ENCODE measurements at regions not wholly inside any gene's neighbourhood (a gene's known extent, or its start where the extent isn't known, plus 50 kb on each side); places are given as distances from the start of the nearest gene placed in this dataset.

DNA sequence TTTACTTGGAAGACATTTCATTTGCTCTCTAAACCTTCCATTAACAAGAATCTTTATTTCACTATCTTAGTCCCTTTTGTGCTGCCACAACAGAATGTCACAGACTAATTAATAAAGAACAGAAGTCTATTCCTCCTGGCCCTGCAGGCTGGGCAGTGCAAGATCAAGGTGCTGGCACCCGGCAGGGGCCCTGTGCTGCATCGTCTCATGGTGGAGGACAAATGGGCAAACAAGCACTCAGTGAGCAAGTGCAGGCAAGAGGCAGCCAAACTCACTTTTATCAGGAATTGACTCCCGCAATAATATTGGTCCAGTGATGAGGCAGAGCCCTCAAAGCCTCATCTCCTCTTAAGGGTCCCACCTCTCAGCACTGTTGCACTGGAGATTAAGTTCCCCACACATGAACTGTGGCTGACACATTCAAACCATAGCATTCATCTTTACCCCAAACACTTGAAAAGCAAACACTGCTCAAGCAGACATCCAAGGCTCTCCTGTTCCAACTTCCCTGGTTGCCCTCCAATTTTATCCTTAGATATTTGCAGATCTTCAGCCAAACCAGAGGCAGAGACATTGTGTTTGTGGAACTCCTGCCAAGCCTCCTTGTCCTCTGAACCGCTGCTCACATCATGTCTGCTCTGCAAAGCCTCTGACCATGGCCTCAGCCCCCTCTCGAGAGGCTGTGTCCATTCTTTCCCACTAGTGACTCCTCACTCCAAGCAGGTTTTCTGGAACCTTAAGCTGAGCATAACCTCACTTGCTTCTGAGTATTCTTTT, 404.4 kb upstream of the SOX11 start:
- no peaks in the 10 kb centered on the region for H3K36me3 ChIP-seq (ENCODE audit: control insufficient read depth, insufficient read depth, low read length)
- 71% methylated on average over 5 of the region's 5 CpGs for WGBS (ENCODE audit: insufficient coverage)
- peak in 1 of 6 donors; percentile 66 for DNase-seq (ENCODE audit: low read depth in 4 of 6, low spot score in 6 of 6)
- H3K4me3 ChIP-seq (ENCODE audit: low read depth, low read length): no peak overlapping the region
- no peaks in the 10 kb centered on the region for H3K9me3 ChIP-seq (ENCODE audit: control insufficient read depth, insufficient read depth, low read length)
- no peak overlapping the region for H3K27ac ChIP-seq (ENCODE audit: low read depth, low read length)
- H3K4me1 ChIP-seq (ENCODE audit: control insufficient read depth, insufficient read depth, low read length): peaks cover 3% of the 10 kb centered on the region
- no peaks in the 10 kb centered on the region for H3K27me3 ChIP-seq (ENCODE audit: control insufficient read depth, insufficient read depth, low read length)

- WGBS (ENCODE audit: insufficient coverage): 50% methylated on average over 2 of the region's 2 CpGs
- Histone ChIP-seq H3K27ac (ENCODE audit: low read depth, low read length) (no peak overlapping the region), H3K9me3 (ENCODE audit: control insufficient read depth, insufficient read depth, low read length) (no peaks in the 10 kb centered on the region), H3K36me3 (ENCODE audit: control insufficient read depth, insufficient read depth, low read length) (no peaks in the 10 kb centered on the region), H3K27me3 (ENCODE audit: control insufficient read depth, insufficient read depth, low read length) (no peaks in the 10 kb centered on the region), H3K4me1 (ENCODE audit: control insufficient read depth, insufficient read depth, low read length) (peaks cover 3% of the 10 kb centered on the region), H3K4me3 (ENCODE audit: low read depth, low read length) (no peak overlapping the region)
- DNase-seq (ENCODE audit: low read depth in 4 of 6, low spot score in 6 of 6): peak in 2 of 6 donors; percentile 20 to 31
Measured at GRCh38 chr2:5290900-5291546, 401.2 kb upstream of the SOX11 start.

GRCh38 chr2:5304640-5305039, 387.5 kb upstream of the SOX11 start:
- Histone ChIP-seq H3K9me3 (ENCODE audit: control insufficient read depth, insufficient read depth, low read length) (no peaks in the 10 kb centered on the region), H3K36me3 (ENCODE audit: control insufficient read depth, insufficient read depth, low read length) (no peaks in the 10 kb centered on the region), H3K4me3 (ENCODE audit: low read depth, low read length) (no peak overlapping the region), H3K27me3 (ENCODE audit: control insufficient read depth, insufficient read depth, low read length) (no peaks in the 10 kb centered on the region), H3K4me1 (ENCODE audit: control insufficient read depth, insufficient read depth, low read length) (no peaks in the 10 kb centered on the region), H3K27ac (ENCODE audit: low read depth, low read length) (no peak overlapping the region)
- no CpG with 5 or more reads among the region's 1 CpG for WGBS (ENCODE audit: insufficient coverage)
- no peak for DNase-seq (ENCODE audit: low read depth in 4 of 6, low spot score in 6 of 6)

- 17% methylated on average over 1 of the region's 2 CpGs for WGBS (ENCODE audit: insufficient coverage)
- H3K4me3 ChIP-seq (ENCODE audit: low read depth, low read length): no peak overlapping the region
- DNase-seq (ENCODE audit: low read depth in 4 of 6, low spot score in 6 of 6): peak in 2 of 6 donors; percentile 41 to 67
Measured at GRCh38 chr2:5315041-5315440, 377.1 kb upstream of the SOX11 start.

DNA sequence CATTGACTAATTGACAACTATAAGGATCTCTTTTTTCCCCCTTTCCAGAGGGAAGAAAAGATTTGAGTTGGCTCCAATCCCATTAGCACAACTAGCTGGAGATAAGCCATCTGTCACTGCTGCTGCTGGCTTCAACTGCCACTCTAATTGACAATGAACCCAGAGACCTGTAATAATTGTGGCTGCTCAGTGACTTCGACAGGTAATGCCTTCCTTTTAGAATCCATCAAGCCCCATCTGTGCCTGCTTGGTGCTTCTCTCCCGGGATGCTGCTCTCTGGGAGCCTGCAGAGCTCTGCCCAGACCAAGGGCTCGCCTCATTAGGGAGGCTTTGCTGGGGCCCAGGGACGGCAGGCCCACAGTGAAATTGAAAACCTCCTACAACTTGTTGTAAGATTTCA, 376.7 kb upstream of the SOX11 start:
- Histone ChIP-seq H3K27me3 (ENCODE audit: control insufficient read depth, insufficient read depth, low read length) (no peaks in the 10 kb centered on the region), H3K4me3 (ENCODE audit: low read depth, low read length) (no peak overlapping the region), H3K27ac (ENCODE audit: low read depth, low read length) (no peak overlapping the region), H3K36me3 (ENCODE audit: control insufficient read depth, insufficient read depth, low read length) (no peaks in the 10 kb centered on the region), H3K9me3 (ENCODE audit: control insufficient read depth, insufficient read depth, low read length) (no peaks in the 10 kb centered on the region), H3K4me1 (ENCODE audit: control insufficient read depth, insufficient read depth, low read length) (peaks cover 9% of the 10 kb centered on the region)
- peak in 2 of 6 donors; percentile 78 to 85 for DNase-seq (ENCODE audit: low read depth in 4 of 6, low spot score in 6 of 6)
- WGBS (ENCODE audit: insufficient coverage): 32% methylated on average over 3 of the region's 4 CpGs

More at GRCh38 chr2:5315041-5315440, 377.1 kb upstream of the SOX11 start:
- Histone ChIP-seq H3K4me1 (ENCODE audit: control insufficient read depth, insufficient read depth, low read length) (peaks cover 9% of the 10 kb centered on the region), H3K27me3 (ENCODE audit: control insufficient read depth, insufficient read depth, low read length) (no peaks in the 10 kb centered on the region), H3K9me3 (ENCODE audit: control insufficient read depth, insufficient read depth, low read length) (no peaks in the 10 kb centered on the region), H3K27ac (ENCODE audit: low read depth, low read length) (no peak overlapping the region), H3K36me3 (ENCODE audit: control insufficient read depth, insufficient read depth, low read length) (no peaks in the 10 kb centered on the region)

DNA sequence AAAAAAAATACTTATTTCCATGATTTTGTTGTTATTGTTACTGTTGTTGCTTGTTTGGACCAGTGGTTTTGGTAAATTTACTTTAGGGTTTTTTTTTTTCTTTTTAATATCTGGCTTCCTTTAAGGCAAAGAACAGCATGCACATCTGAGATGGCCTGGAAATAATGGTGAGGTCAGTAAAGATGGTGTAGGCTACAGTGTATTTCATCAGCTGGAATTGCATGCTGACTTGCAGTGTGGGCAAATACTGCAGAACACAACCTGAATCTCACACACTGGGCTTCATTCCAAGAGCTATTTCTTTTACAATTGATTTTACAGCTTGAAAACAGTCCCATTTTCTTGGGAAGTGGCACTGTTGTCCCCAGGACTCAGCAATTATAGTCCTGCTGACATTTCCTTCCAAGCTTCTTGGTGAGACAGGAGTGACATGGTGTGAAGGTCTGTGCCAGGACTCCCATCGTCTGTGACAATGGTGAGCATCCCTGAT, 376.1 kb upstream of the SOX11 start:
- 40% methylated on average over 1 of the region's 1 CpG for WGBS (ENCODE audit: insufficient coverage)
- H3K4me1 ChIP-seq (ENCODE audit: control insufficient read depth, insufficient read depth, low read length): peaks cover 9% of the 10 kb centered on the region
- peak in 2 of 6 donors; percentile 39 to 77 for DNase-seq (ENCODE audit: low read depth in 4 of 6, low spot score in 6 of 6)
- no peaks in the 10 kb centered on the region for H3K36me3 ChIP-seq (ENCODE audit: control insufficient read depth, insufficient read depth, low read length)
- H3K27me3 ChIP-seq (ENCODE audit: control insufficient read depth, insufficient read depth, low read length): no peaks in the 10 kb centered on the region
- no peak overlapping the region for H3K4me3 ChIP-seq (ENCODE audit: low read depth, low read length)
- no peak overlapping the region for H3K27ac ChIP-seq (ENCODE audit: low read depth, low read length)
- H3K9me3 ChIP-seq (ENCODE audit: control insufficient read depth, insufficient read depth, low read length): no peaks in the 10 kb centered on the region

DNA sequence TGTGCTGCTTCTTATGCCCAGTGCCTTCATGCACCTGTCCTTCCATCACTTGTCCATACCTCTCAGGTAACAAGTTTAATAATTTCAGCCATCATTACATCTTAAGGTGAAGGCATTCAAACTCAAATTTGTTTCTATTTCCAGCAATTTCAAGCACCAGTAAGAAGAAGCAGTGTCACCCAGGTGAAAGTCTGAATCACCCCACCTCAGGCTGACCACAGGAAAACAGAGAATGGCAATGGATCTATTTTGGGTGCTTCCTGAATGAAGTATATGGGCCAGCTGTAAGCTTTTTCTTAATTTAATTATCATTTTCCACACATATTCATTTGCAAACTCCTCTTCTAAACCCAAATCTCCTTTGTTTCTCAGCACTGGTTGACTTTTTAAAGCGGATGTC, 372.7 kb upstream of the SOX11 start:
- no peak for DNase-seq (ENCODE audit: low read depth in 4 of 6, low spot score in 6 of 6)
- no peaks in the 10 kb centered on the region for H3K27me3 ChIP-seq (ENCODE audit: control insufficient read depth, insufficient read depth, low read length)
- 100% methylated on average over 1 of the region's 1 CpG for WGBS (ENCODE audit: insufficient coverage)
- H3K4me1 ChIP-seq (ENCODE audit: control insufficient read depth, insufficient read depth, low read length): peaks cover 12% of the 10 kb centered on the region
- no peaks in the 10 kb centered on the region for H3K36me3 ChIP-seq (ENCODE audit: control insufficient read depth, insufficient read depth, low read length)
- no peaks in the 10 kb centered on the region for H3K9me3 ChIP-seq (ENCODE audit: control insufficient read depth, insufficient read depth, low read length)
- H3K27ac ChIP-seq (ENCODE audit: low read depth, low read length): no peak overlapping the region
- H3K4me3 ChIP-seq (ENCODE audit: low read depth, low read length): no peak overlapping the region

DNA sequence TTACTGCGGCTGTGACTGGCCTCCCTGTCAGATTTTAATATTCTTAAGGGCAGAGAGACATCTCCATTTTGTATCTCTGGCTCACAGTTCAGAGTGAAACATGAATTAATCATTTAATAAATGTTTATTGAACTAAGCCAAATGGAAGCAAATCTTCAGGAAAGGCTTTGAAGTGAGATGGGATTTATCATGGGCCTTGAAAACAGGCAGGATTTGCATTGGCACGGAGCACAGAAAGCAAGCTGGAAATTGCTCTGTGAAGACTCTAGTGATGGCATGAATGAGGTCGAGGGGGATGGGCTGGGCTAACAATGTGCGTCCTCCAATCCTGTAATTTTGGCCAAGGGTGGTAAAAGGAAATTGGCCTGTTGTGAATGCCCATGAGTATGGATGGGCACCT, 369.8 kb upstream of the SOX11 start:
- Histone ChIP-seq H3K4me3 (ENCODE audit: low read depth, low read length) (no peak overlapping the region), H3K27ac (ENCODE audit: low read depth, low read length) (no peak overlapping the region), H3K9me3 (ENCODE audit: control insufficient read depth, insufficient read depth, low read length) (no peaks in the 10 kb centered on the region), H3K27me3 (ENCODE audit: control insufficient read depth, insufficient read depth, low read length) (no peaks in the 10 kb centered on the region), H3K4me1 (ENCODE audit: control insufficient read depth, insufficient read depth, low read length) (peaks cover 2% of the 10 kb centered on the region), H3K36me3 (ENCODE audit: control insufficient read depth, insufficient read depth, low read length) (no peaks in the 10 kb centered on the region)
- 23% methylated on average over 3 of the region's 4 CpGs for WGBS (ENCODE audit: insufficient coverage)
- DNase-seq (ENCODE audit: low read depth in 4 of 6, low spot score in 6 of 6): peak in 2 of 6 donors; percentile 68 to 80

- DNase-seq (ENCODE audit: low read depth in 4 of 6, low spot score in 6 of 6): no peak
- H3K36me3 ChIP-seq (ENCODE audit: control insufficient read depth, insufficient read depth, low read length): no peaks in the 10 kb centered on the region
- H3K4me3 ChIP-seq (ENCODE audit: low read depth, low read length): no peak overlapping the region
- H3K4me1 ChIP-seq (ENCODE audit: control insufficient read depth, insufficient read depth, low read length): peaks cover 2% of the 10 kb centered on the region
- no peaks in the 10 kb centered on the region for H3K27me3 ChIP-seq (ENCODE audit: control insufficient read depth, insufficient read depth, low read length)
- no peak overlapping the region for H3K27ac ChIP-seq (ENCODE audit: low read depth, low read length)
- no peaks in the 10 kb centered on the region for H3K9me3 ChIP-seq (ENCODE audit: control insufficient read depth, insufficient read depth, low read length)
- WGBS (ENCODE audit: insufficient coverage): 96% methylated on average over 22 of the region's 23 CpGs
Measured at GRCh38 chr2:5325523-5325922, 366.7 kb upstream of the SOX11 start.

DNA sequence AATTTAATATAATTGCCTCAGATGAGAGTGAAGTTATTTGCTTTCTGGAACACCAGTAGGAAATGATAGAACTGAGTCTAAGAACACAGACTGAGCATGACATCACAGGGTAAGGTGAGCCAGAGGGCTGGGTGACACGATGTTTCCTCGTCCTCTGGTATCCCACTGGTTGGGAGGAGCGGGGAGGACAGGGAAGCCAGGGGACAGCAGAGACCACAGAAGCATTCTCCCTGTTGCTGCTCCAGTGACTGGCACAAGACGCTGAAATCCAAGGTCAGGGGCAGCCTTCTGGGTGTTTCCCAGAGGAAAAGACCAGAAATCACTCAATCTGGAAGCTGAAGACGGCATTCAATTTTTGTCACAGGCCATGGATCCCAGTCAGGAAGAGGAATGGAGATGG, 363.4 kb upstream of the SOX11 start:
- DNase-seq (ENCODE audit: low read depth in 4 of 6, low spot score in 6 of 6): no peak
- peaks cover 3% of the 10 kb centered on the region for H3K4me1 ChIP-seq (ENCODE audit: control insufficient read depth, insufficient read depth, low read length)
- H3K9me3 ChIP-seq (ENCODE audit: control insufficient read depth, insufficient read depth, low read length): no peaks in the 10 kb centered on the region
- H3K27ac ChIP-seq (ENCODE audit: low read depth, low read length): no peak overlapping the region
- 80% methylated on average over 4 of the region's 5 CpGs for WGBS (ENCODE audit: insufficient coverage)
- H3K4me3 ChIP-seq (ENCODE audit: low read depth, low read length): no peak overlapping the region
- H3K27me3 ChIP-seq (ENCODE audit: control insufficient read depth, insufficient read depth, low read length): no peaks in the 10 kb centered on the region
- no peaks in the 10 kb centered on the region for H3K36me3 ChIP-seq (ENCODE audit: control insufficient read depth, insufficient read depth, low read length)
